A673 (cell line): ENCODE measurements at regions not wholly inside any gene's neighbourhood (a gene's known extent, or its start where the extent isn't known, plus 50 kb on each side); places are given as distances from the start of the nearest gene placed in this dataset.

Experiments
- BruUV-seq: library from RNA; stranded (reverse); fragments of 400-500 nt; replicated peaks from 2 replicates; lab custom pipeline; 2021; lab: Mats Ljungman, UMichigan
- CTCF ChIA-PET: fragments of 300-600 bp; sonication (Branson Sonifier 250); formaldehyde crosslinking; loops from one replicate; lab custom pipeline; 2022; ENCODE audit warnings: antibody characterized with exemption; lab: Charles Lee
- POLR2A ChIA-PET: fragments of 300-600 bp; sonication (Branson Sonifier 250); formaldehyde crosslinking; loops from one replicate; lab custom pipeline; 2022; ENCODE audit warnings: antibody characterized with exemption; ENCODE audit not compliant: low non-redundant PET; lab: Charles Lee
- DNase-seq: peaks from one replicate; pipeline ENCODE4 v3.0.0-alpha.2; 2015; ENCODE audit warnings: low spot score
- H3K27ac ChIP-seq: fragments of 200-600 bp; sonication (generic); 2 replicates; pipeline ENCODE4 v1.5.1; 2016; ENCODE audit warnings: mixed run types, low read depth, mild to moderate bottlenecking, mixed read lengths, antibody characterized with exemption, low read length; ENCODE audit not compliant: poor library complexity, severe bottlenecking
- H3K27me3 ChIP-seq: fragments of 200-600 bp; sonication (generic); replicated peaks from 2 replicates; pipeline ENCODE4 v1.6.1; 2017; ENCODE audit warnings: mixed run types, low read depth, mild to moderate bottlenecking, mixed read lengths, antibody characterized with exemption, low read length; ENCODE audit not compliant: insufficient read depth, poor library complexity
- H3K36me3 ChIP-seq: fragments of 200-600 bp; sonication (generic); 2 replicates; pipeline ENCODE4 v1.6.1; 2016; ENCODE audit warnings: mixed run types, mild to moderate bottlenecking, mixed read lengths, antibody characterized with exemption, low read length; ENCODE audit not compliant: insufficient read depth, poor library complexity, severe bottlenecking
- H3K4me1 ChIP-seq: fragments of 200-600 bp; sonication (generic); 2 replicates; pipeline ENCODE4 v1.6.1; 2017; ENCODE audit warnings: mixed run types, mild to moderate bottlenecking, mixed read lengths, antibody characterized with exemption, low read length; ENCODE audit not compliant: insufficient read depth, poor library complexity, severe bottlenecking
- H3K4me3 ChIP-seq: fragments of 200-600 bp; sonication (generic); 2 replicates; pipeline ENCODE4 v1.5.1; 2016; ENCODE audit warnings: low read depth, mixed run types, mild to moderate bottlenecking, mixed read lengths, low read length; ENCODE audit not compliant: poor library complexity, severe bottlenecking
- H3K9me3 ChIP-seq: fragments of 200-600 bp; sonication (generic); 2 replicates; pipeline ENCODE4 v1.6.1; 2016; ENCODE audit warnings: mixed run types, low read depth, mild to moderate bottlenecking, mixed read lengths, antibody characterized with exemption, low read length; ENCODE audit not compliant: poor library complexity, severe bottlenecking
- CTCF ChIP-seq: fragments of 300-800, 200-600 bp; sonication (generic); conservative IDR thresholded peaks from 2 replicates; pipeline ENCODE4 v1.5.1; 2017; ENCODE audit warnings: low read depth, mild to moderate bottlenecking, antibody characterized with exemption, low read length, moderate library complexity, mixed read lengths
- EZH2 ChIP-seq: fragments of 200-600 bp; sonication (generic); IDR thresholded peaks from 2 replicates; pipeline ENCODE4 v1.6.1; 2017; ENCODE audit warnings: borderline replicate concordance, low read depth, mild to moderate bottlenecking, mixed read lengths, antibody characterized with exemption, low read length; ENCODE audit not compliant: poor library complexity, severe bottlenecking
- intact Hi-C: fragments of 100-400 bp; cut with micrococcal nuclease; formaldehyde crosslinking; loops from one replicate; pipeline ENCODE4 v1.10.0; 2022; ENCODE audit not compliant: unreplicated experiment

GRCh38 chr13:99663185-99663825 lies 162.0 kb downstream of the TM9SF2 start:
- Histone ChIP-seq H3K4me1 (peaks cover 49% of the 10 kb centered on the region), H3K4me3 (no peak overlapping the region), H3K36me3 (no peaks in the 10 kb centered on the region), H3K27ac (no peak overlapping the region), H3K27me3 (no peaks in the 10 kb centered on the region), H3K9me3 (no peaks in the 10 kb centered on the region)
- ChIA-PET POLR2A (no interaction called here), CTCF (no interaction called here)
- DNase-seq, result no peak
- intact Hi-C loops, result no loop called here
- TF ChIP-seq CTCF, result no peak
- TF ChIP-seq EZH2, result no peak
- BruUV-seq, result no TSS peak

- BruUV-seq, result no TSS peak
- Histone ChIP-seq H3K36me3 (no peaks in the 10 kb centered on the region), H3K9me3 (no peaks in the 10 kb centered on the region), H3K27me3 (no peaks in the 10 kb centered on the region), H3K4me1 (peaks cover 51% of the 10 kb centered on the region), H3K27ac (no peak overlapping the region), H3K4me3 (no peak overlapping the region)
- POLR2A ChIA-PET, result no interaction called here
- TF ChIP-seq CTCF (no peak), EZH2 (no peak)
- intact Hi-C loops, result no loop called here
- CTCF ChIA-PET, result no interaction called here
- DNase-seq, result no peak
These were observed 161.4 kb downstream of the TM9SF2 start for GRCh38 chr13:99662678-99663077.

DNA sequence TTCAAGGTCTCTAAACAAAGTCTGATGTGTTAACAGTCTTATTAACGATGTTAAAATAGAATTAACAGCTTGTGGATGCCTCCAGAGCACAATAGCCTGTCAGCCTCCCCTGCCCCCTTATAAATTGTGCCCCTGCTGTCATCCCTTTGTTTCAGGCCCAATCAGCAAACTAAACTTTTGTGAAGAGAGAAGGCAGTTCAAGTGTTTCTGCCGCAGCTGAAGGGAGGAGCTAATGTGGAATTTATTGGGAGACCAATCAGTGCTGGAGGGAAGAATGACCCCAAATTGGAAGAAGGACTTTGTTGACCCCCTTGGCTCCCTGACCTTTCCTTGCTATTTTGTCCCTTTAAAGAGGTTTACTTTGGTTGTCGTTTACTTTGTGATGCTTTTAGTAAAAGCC lies 160.5 kb downstream of the TM9SF2 start:
- TF ChIP-seq CTCF (no peak), EZH2 (no peak)
- no peaks in the 10 kb centered on the region for H3K27me3 ChIP-seq
- H3K27ac ChIP-seq, result no peak overlapping the region
- peak; percentile 51 for DNase-seq
- no TSS peak for BruUV-seq
- ChIA-PET CTCF (no interaction called here), POLR2A (no interaction called here)
- H3K9me3 ChIP-seq, result no peaks in the 10 kb centered on the region
- intact Hi-C loops, result no loop called here
- no peaks in the 10 kb centered on the region for H3K36me3 ChIP-seq
- no peak overlapping the region for H3K4me3 ChIP-seq
- H3K4me1 ChIP-seq, result peaks cover 60% of the 10 kb centered on the region
